ENCODE measurements at regions not wholly inside any gene's neighbourhood (a gene's known extent, or its start where the extent isn't known, plus 50 kb on each side); places are given as distances from the start of the nearest gene placed in this dataset.

GRCh38 chr9:28926306-28926705, 1353.0 kb upstream of the C9orf72 start:
- TF ChIP-seq EZH2phosphoT487 (IDR thresholded peaks at IDR 0.05) (no peak), CTCF (IDR thresholded peaks at IDR 0.05) (no peak)

Data from neural progenitor cell (in vitro differentiated cells).